ENCODE measurements at regions not wholly inside any gene's neighbourhood (a gene's known extent, or its start where the extent isn't known, plus 50 kb on each side); places are given as distances from the start of the nearest gene placed in this dataset.

GRCh38 chr6:170208651-170209353 lies 82.1 kb downstream of the DLL1 start:
- TF ChIP-seq POLR2AphosphoS5 (IDR thresholded peaks at IDR 0.05; ENCODE audit: low read depth, low read length) (no peak), POU2F2 (IDR thresholded peaks at IDR 0.05; ENCODE audit: low read depth, low read length) (no peak)
- FAIRE-seq (no peak), DNase-seq (ENCODE audit: insufficient read length, low spot score) (no peak)

GRCh38 chr6:170208182-170208601 lies 82.7 kb downstream of the DLL1 start:
- no peak for DNase-seq (ENCODE audit: insufficient read length, low spot score)
- FAIRE-seq = no peak
- no peak for TF ChIP-seq TAF1 (IDR thresholded peaks at IDR 0.05; ENCODE audit: low read depth, low read length)
- no peak for TF ChIP-seq SPI1 (IDR thresholded peaks at IDR 0.05; ENCODE audit: low read depth, low read length)
- no peak for TF ChIP-seq POLR2A (IDR thresholded peaks at IDR 0.05; ENCODE audit: low read depth, low read length)
- TF ChIP-seq POU2F2 (IDR thresholded peaks at IDR 0.05; ENCODE audit: low read depth, low read length) = no peak
- TF ChIP-seq PAX5 (IDR thresholded peaks at IDR 0.05; ENCODE audit: insufficient read depth, low read length, severe bottlenecking) = no peak
- TF ChIP-seq POLR2AphosphoS5 (IDR thresholded peaks at IDR 0.05; ENCODE audit: low read depth, low read length) = no peak

GRCh38 chr6:170207586-170208181 lies 83.2 kb downstream of the DLL1 start:
- TF ChIP-seq POLR2A (IDR thresholded peaks at IDR 0.05; ENCODE audit: low read depth, low read length) (no peak), POU2F2 (IDR thresholded peaks at IDR 0.05; ENCODE audit: low read depth, low read length) (no peak), SPI1 (IDR thresholded peaks at IDR 0.05; ENCODE audit: low read depth, low read length) (no peak), TAF1 (IDR thresholded peaks at IDR 0.05; ENCODE audit: low read depth, low read length) (no peak), PAX5 (IDR thresholded peaks at IDR 0.05; ENCODE audit: insufficient read depth, low read length, severe bottlenecking) (no peak), POLR2AphosphoS5 (IDR thresholded peaks at IDR 0.05; ENCODE audit: low read depth, low read length) (no peak)
- no peak for FAIRE-seq
- DNase-seq (ENCODE audit: insufficient read length, low spot score) = no peak

- FAIRE-seq = no peak
- TF ChIP-seq PAX5 (IDR thresholded peaks at IDR 0.05; ENCODE audit: insufficient read depth, low read length, severe bottlenecking) (no peak), TAF1 (IDR thresholded peaks at IDR 0.05; ENCODE audit: low read depth, low read length) (no peak), SPI1 (IDR thresholded peaks at IDR 0.05; ENCODE audit: low read depth, low read length) (no peak), POLR2A (IDR thresholded peaks at IDR 0.05; ENCODE audit: low read depth, low read length) (no peak), POLR2AphosphoS5 (IDR thresholded peaks at IDR 0.05; ENCODE audit: low read depth, low read length) (no peak), POU2F2 (IDR thresholded peaks at IDR 0.05; ENCODE audit: low read depth, low read length) (no peak)
- no peak for DNase-seq (ENCODE audit: insufficient read length, low spot score)
These were observed 83.9 kb downstream of the DLL1 start for GRCh38 chr6:170206851-170207431.

- FAIRE-seq (no peak), DNase-seq (ENCODE audit: insufficient read length, low spot score) (no peak)
- TF ChIP-seq PAX5 (IDR thresholded peaks at IDR 0.05; ENCODE audit: insufficient read depth, low read length, severe bottlenecking) = no peak
- no peak for TF ChIP-seq POLR2A (IDR thresholded peaks at IDR 0.05; ENCODE audit: low read depth, low read length)
- no peak for TF ChIP-seq POU2F2 (IDR thresholded peaks at IDR 0.05; ENCODE audit: low read depth, low read length)
- TF ChIP-seq TAF1 (IDR thresholded peaks at IDR 0.05; ENCODE audit: low read depth, low read length) = no peak
- no peak for TF ChIP-seq POLR2AphosphoS5 (IDR thresholded peaks at IDR 0.05; ENCODE audit: low read depth, low read length)
- no peak for TF ChIP-seq SPI1 (IDR thresholded peaks at IDR 0.05; ENCODE audit: low read depth, low read length)
These were observed 84.6 kb downstream of the DLL1 start for GRCh38 chr6:170206317-170206621.

GRCh38 chr6:170205534-170206316 lies 85.2 kb downstream of the DLL1 start:
- no peak for DNase-seq (ENCODE audit: insufficient read length, low spot score)
- FAIRE-seq = peak; percentile 80
- TF ChIP-seq POLR2A (IDR thresholded peaks at IDR 0.05; ENCODE audit: low read depth, low read length) = no peak
- no peak for TF ChIP-seq TAF1 (IDR thresholded peaks at IDR 0.05; ENCODE audit: low read depth, low read length)
- no peak for TF ChIP-seq POU2F2 (IDR thresholded peaks at IDR 0.05; ENCODE audit: low read depth, low read length)
- no peak for TF ChIP-seq POLR2AphosphoS5 (IDR thresholded peaks at IDR 0.05; ENCODE audit: low read depth, low read length)
- no peak for TF ChIP-seq PAX5 (IDR thresholded peaks at IDR 0.05; ENCODE audit: insufficient read depth, low read length, severe bottlenecking)
- TF ChIP-seq SPI1 (IDR thresholded peaks at IDR 0.05; ENCODE audit: low read depth, low read length) = no peak

GRCh38 chr6:170205126-170205525 lies 85.8 kb downstream of the DLL1 start:
- FAIRE-seq (no peak), DNase-seq (ENCODE audit: insufficient read length, low spot score) (no peak)
- TF ChIP-seq POU2F2 (IDR thresholded peaks at IDR 0.05; ENCODE audit: low read depth, low read length) (no peak), SPI1 (IDR thresholded peaks at IDR 0.05; ENCODE audit: low read depth, low read length) (no peak), PAX5 (IDR thresholded peaks at IDR 0.05; ENCODE audit: insufficient read depth, low read length, severe bottlenecking) (no peak)

- no peak for DNase-seq (ENCODE audit: insufficient read length, low spot score)
- TF ChIP-seq POLR2A (IDR thresholded peaks at IDR 0.05; ENCODE audit: low read depth, low read length) (no peak), PAX5 (IDR thresholded peaks at IDR 0.05; ENCODE audit: insufficient read depth, low read length, severe bottlenecking) (no peak), POLR2AphosphoS5 (IDR thresholded peaks at IDR 0.05; ENCODE audit: low read depth, low read length) (no peak), TAF1 (IDR thresholded peaks at IDR 0.05; ENCODE audit: low read depth, low read length) (no peak), POU2F2 (IDR thresholded peaks at IDR 0.05; ENCODE audit: low read depth, low read length) (no peak), SPI1 (IDR thresholded peaks at IDR 0.05; ENCODE audit: low read depth, low read length) (no peak)
- FAIRE-seq = no peak
These were observed 87.7 kb downstream of the DLL1 start for GRCh38 chr6:170203212-170203611.

- DNase-seq (ENCODE audit: insufficient read length, low spot score) (no peak), FAIRE-seq (no peak)
- TF ChIP-seq PAX5 (IDR thresholded peaks at IDR 0.05; ENCODE audit: insufficient read depth, low read length, severe bottlenecking) (no peak), POLR2AphosphoS5 (IDR thresholded peaks at IDR 0.05; ENCODE audit: low read depth, low read length) (no peak), TAF1 (IDR thresholded peaks at IDR 0.05; ENCODE audit: low read depth, low read length) (no peak), POU2F2 (IDR thresholded peaks at IDR 0.05; ENCODE audit: low read depth, low read length) (no peak), SPI1 (IDR thresholded peaks at IDR 0.05; ENCODE audit: low read depth, low read length) (no peak), POLR2A (IDR thresholded peaks at IDR 0.05; ENCODE audit: low read depth, low read length) (no peak)
These were observed 88.3 kb downstream of the DLL1 start for GRCh38 chr6:170202416-170203135.
